ENCODE measurements at regions not wholly inside any gene's neighbourhood (a gene's known extent, or its start where the extent isn't known, plus 50 kb on each side); places are given as distances from the start of the nearest gene placed in this dataset.

GRCh38 chr18:72623444-72623843 is 79.3 kb upstream of the CBLN2 start:
- no peak for TF ChIP-seq CTCF (IDR thresholded peaks at IDR 0.05; ENCODE audit: low read depth, low read length)
- H3K9me3 ChIP-seq = no peaks in the 10 kb centered on the region
- no peak overlapping the region for H3K4me3 ChIP-seq (ENCODE audit: low read depth, low read length)

GRCh38 chr18:72613534-72613930 is 69.4 kb upstream of the CBLN2 start:
- no peak for TF ChIP-seq CTCF (IDR thresholded peaks at IDR 0.05; ENCODE audit: low read depth, low read length)
- no peaks in the 10 kb centered on the region for H3K9me3 ChIP-seq
- H3K36me3 ChIP-seq = no peaks in the 10 kb centered on the region
- DNase-seq = no peak
- no peaks in the 10 kb centered on the region for H3K4me1 ChIP-seq
- H3K27me3 ChIP-seq = no peaks in the 10 kb centered on the region
- no peak overlapping the region for H3K4me3 ChIP-seq (ENCODE audit: low read depth, low read length)

More at GRCh38 chr18:72623444-72623843, 79.3 kb upstream of the CBLN2 start:
- no peaks in the 10 kb centered on the region for H3K27me3 ChIP-seq
- DNase-seq = no peak
- H3K36me3 ChIP-seq = no peaks in the 10 kb centered on the region
- H3K4me1 ChIP-seq = no peaks in the 10 kb centered on the region

GRCh38 chr18:72612894-72613533 is 68.9 kb upstream of the CBLN2 start:
- DNase-seq = no peak
- Histone ChIP-seq H3K4me3 (ENCODE audit: low read depth, low read length) (no peak overlapping the region), H3K27me3 (no peaks in the 10 kb centered on the region), H3K9me3 (no peaks in the 10 kb centered on the region), H3K4me1 (no peaks in the 10 kb centered on the region), H3K36me3 (no peaks in the 10 kb centered on the region)
- TF ChIP-seq CTCF (IDR thresholded peaks at IDR 0.05; ENCODE audit: low read depth, low read length) = no peak

- H3K9me3 ChIP-seq = no peaks in the 10 kb centered on the region
- no peak for TF ChIP-seq CTCF (IDR thresholded peaks at IDR 0.05; ENCODE audit: low read depth, low read length)
- DNase-seq = no peak
- no peaks in the 10 kb centered on the region for H3K27me3 ChIP-seq
- H3K36me3 ChIP-seq = no peaks in the 10 kb centered on the region
- no peak overlapping the region for H3K4me3 ChIP-seq (ENCODE audit: low read depth, low read length)
- H3K4me1 ChIP-seq = no peaks in the 10 kb centered on the region
Observed at GRCh38 chr18:72605376-72605775, 61.2 kb upstream of the CBLN2 start.

GRCh38 chr18:72601944-72602343 is 57.8 kb upstream of the CBLN2 start:
- H3K9me3 ChIP-seq = no peaks in the 10 kb centered on the region
- H3K27me3 ChIP-seq = no peaks in the 10 kb centered on the region
- H3K4me1 ChIP-seq = no peaks in the 10 kb centered on the region
- DNase-seq = no peak
- no peak for TF ChIP-seq CTCF (IDR thresholded peaks at IDR 0.05; ENCODE audit: low read depth, low read length)
- no peak overlapping the region for H3K4me3 ChIP-seq (ENCODE audit: low read depth, low read length)
- no peaks in the 10 kb centered on the region for H3K36me3 ChIP-seq

- Histone ChIP-seq H3K9me3 (no peaks in the 10 kb centered on the region), H3K36me3 (no peaks in the 10 kb centered on the region), H3K4me1 (no peaks in the 10 kb centered on the region), H3K27me3 (no peaks in the 10 kb centered on the region), H3K4me3 (ENCODE audit: low read depth, low read length) (no peak overlapping the region)
- no peak for TF ChIP-seq CTCF (IDR thresholded peaks at IDR 0.05; ENCODE audit: low read depth, low read length)
- no peak for DNase-seq
Observed at GRCh38 chr18:72601481-72601880, 57.3 kb upstream of the CBLN2 start.

Measured in BE2C (cell line).